ENCODE measurements at regions not wholly inside any gene's neighbourhood (a gene's known extent, or its start where the extent isn't known, plus 50 kb on each side); places are given as distances from the start of the nearest gene placed in this dataset.

- Histone ChIP-seq H3K9me3 (ENCODE audit: low read length) (no peaks in the 10 kb centered on the region), H3K4me3 (ENCODE audit: low read length) (no peak overlapping the region), H3K4me2 (ENCODE audit: low read length) (no peak overlapping the region), H3K27ac (ENCODE audit: low read length) (no peak overlapping the region), H3K36me3 (ENCODE audit: insufficient read depth, low read length) (no peaks in the 10 kb centered on the region), H3K9me2 (ENCODE audit: insufficient read depth, low read length) (no peaks in the 10 kb centered on the region), H2AFZ (ENCODE audit: low read depth, low read length) (no peak overlapping the region), H3K9ac (ENCODE audit: low read length) (no peak overlapping the region), H3F3A (ENCODE audit: insufficient read depth, low read length, poor library complexity, severe bottlenecking) (peaks cover 11% of the 10 kb centered on the region), H3K79me2 (replicated peaks; ENCODE audit: insufficient read depth, low read length) (no peaks in the 10 kb centered on the region), H3K27me3 (ENCODE audit: insufficient read depth, low read depth, low read length) (no peaks in the 10 kb centered on the region), H4K20me1 (ENCODE audit: insufficient read depth) (no peaks in the 10 kb centered on the region)
- TF ChIP-seq, protein P1, sequence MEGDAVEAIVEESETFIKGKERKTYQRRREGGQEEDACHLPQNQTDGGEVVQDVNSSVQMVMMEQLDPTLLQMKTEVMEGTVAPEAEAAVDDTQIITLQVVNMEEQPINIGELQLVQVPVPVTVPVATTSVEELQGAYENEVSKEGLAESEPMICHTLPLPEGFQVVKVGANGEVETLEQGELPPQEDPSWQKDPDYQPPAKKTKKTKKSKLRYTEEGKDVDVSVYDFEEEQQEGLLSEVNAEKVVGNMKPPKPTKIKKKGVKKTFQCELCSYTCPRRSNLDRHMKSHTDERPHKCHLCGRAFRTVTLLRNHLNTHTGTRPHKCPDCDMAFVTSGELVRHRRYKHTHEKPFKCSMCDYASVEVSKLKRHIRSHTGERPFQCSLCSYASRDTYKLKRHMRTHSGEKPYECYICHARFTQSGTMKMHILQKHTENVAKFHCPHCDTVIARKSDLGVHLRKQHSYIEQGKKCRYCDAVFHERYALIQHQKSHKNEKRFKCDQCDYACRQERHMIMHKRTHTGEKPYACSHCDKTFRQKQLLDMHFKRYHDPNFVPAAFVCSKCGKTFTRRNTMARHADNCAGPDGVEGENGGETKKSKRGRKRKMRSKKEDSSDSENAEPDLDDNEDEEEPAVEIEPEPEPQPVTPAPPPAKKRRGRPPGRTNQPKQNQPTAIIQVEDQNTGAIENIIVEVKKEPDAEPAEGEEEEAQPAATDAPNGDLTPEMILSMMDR (IDR thresholded peaks at IDR 0.05; ENCODE audit: poor library complexity, severe bottlenecking) = no peak
- TF ChIP-seq POLR2AphosphoS5 (IDR thresholded peaks at IDR 0.05) = no peak
- TF ChIP-seq MXI1 (conservative IDR thresholded peaks at IDR 0.05; ENCODE audit: poor library complexity, severe bottlenecking) = no peak
- no peak for TF ChIP-seq EP300 (conservative IDR thresholded peaks at IDR 0.05; ENCODE audit: poor library complexity, severe bottlenecking)
- no peak for TF ChIP-seq SMC3 (conservative IDR thresholded peaks at IDR 0.05; ENCODE audit: poor library complexity)
- no peak for TF ChIP-seq EZH2 (IDR thresholded peaks at IDR 0.05; ENCODE audit: borderline replicate concordance, insufficient read depth, low read length, poor library complexity, severe bottlenecking)
- TF ChIP-seq REST (IDR thresholded peaks at IDR 0.05; ENCODE audit: borderline replicate concordance) = no peak
- TF ChIP-seq RAD21 (conservative IDR thresholded peaks at IDR 0.05) = no peak
- no peak for TF ChIP-seq TAF1 (IDR thresholded peaks at IDR 0.05; ENCODE audit: low read depth)
Measured at GRCh38 chr15:38074029-38074428, 139.6 kb downstream of the TMCO5A start.

DNA sequence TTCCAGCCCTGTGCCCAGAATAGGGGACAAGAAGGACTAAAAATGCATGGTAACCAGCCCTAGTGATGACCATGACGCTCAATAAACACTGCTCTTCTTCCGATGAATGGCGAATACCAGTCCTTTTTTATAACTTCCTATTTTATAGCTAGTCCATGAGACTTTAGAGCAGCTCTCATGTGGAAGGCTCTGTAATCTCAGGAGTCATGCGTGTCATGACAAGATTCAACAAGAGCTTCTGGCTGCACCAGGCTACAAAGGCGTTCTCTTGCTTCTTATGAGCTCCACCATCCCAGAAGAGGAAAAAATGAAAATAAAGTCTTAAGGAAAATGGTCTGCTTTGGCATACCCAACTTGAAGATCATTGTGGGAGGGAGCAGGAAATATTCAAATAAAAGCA, 141.0 kb downstream of the TMCO5A start:
- H3K4me2 ChIP-seq (ENCODE audit: low read length) = no peak overlapping the region
- no peak overlapping the region for H3K4me3 ChIP-seq (ENCODE audit: low read length)
- H3K27me3 ChIP-seq (ENCODE audit: insufficient read depth, low read depth, low read length) = no peaks in the 10 kb centered on the region
- H3K27ac ChIP-seq (ENCODE audit: low read length) = no peak overlapping the region
- H3F3A ChIP-seq (ENCODE audit: insufficient read depth, low read length, poor library complexity, severe bottlenecking) = peaks cover 5% of the 10 kb centered on the region
- H3K9me2 ChIP-seq (ENCODE audit: insufficient read depth, low read length) = no peaks in the 10 kb centered on the region
- no peaks in the 10 kb centered on the region for H3K79me2 ChIP-seq (replicated peaks; ENCODE audit: insufficient read depth, low read length)
- no peak overlapping the region for H3K9ac ChIP-seq (ENCODE audit: low read length)
- TF ChIP-seq EP300 (conservative IDR thresholded peaks at IDR 0.05; ENCODE audit: poor library complexity, severe bottlenecking) (no peak), EZH2 (IDR thresholded peaks at IDR 0.05; ENCODE audit: borderline replicate concordance, insufficient read depth, low read length, poor library complexity, severe bottlenecking) (no peak), TAF1 (IDR thresholded peaks at IDR 0.05; ENCODE audit: low read depth) (no peak), MXI1 (conservative IDR thresholded peaks at IDR 0.05; ENCODE audit: poor library complexity, severe bottlenecking) (no peak), POLR2AphosphoS5 (IDR thresholded peaks at IDR 0.05) (no peak), REST (IDR thresholded peaks at IDR 0.05; ENCODE audit: borderline replicate concordance) (no peak), SMC3 (conservative IDR thresholded peaks at IDR 0.05; ENCODE audit: poor library complexity) (no peak), RAD21 (conservative IDR thresholded peaks at IDR 0.05) (no peak)
- TF ChIP-seq, protein P1 (IDR thresholded peaks at IDR 0.05; ENCODE audit: poor library complexity, severe bottlenecking) = no peak
- no peaks in the 10 kb centered on the region for H4K20me1 ChIP-seq (ENCODE audit: insufficient read depth)
- no peaks in the 10 kb centered on the region for H3K9me3 ChIP-seq (ENCODE audit: low read length)
- no peaks in the 10 kb centered on the region for H3K36me3 ChIP-seq (ENCODE audit: insufficient read depth, low read length)
- no peak overlapping the region for H2AFZ ChIP-seq (ENCODE audit: low read depth, low read length)

Measured in neural cell (in vitro differentiated cells).